Mesendoderm (in vitro differentiated cells): ENCODE measurements at regions not wholly inside any gene's neighbourhood (a gene's known extent, or its start where the extent isn't known, plus 50 kb on each side); places are given as distances from the start of the nearest gene placed in this dataset.
A peak's percentile ranks its signal among the peaks of the same experiment; 100 is the strongest.

Source experiments
- DNase-seq: peaks from one replicate; pipeline ENCODE4 v3.0.0; 2013
- H2AK5ac ChIP-seq: 2 replicates; pipeline ENCODE4 v1.6.1; 2013; ENCODE audit warnings: low read length, inconsistent platforms
- H2BK120ac ChIP-seq: 2 replicates; pipeline ENCODE4 v1.6.1; 2013; ENCODE audit warnings: low read depth, mild to moderate bottlenecking, low read length, moderate library complexity, mixed read lengths
- H2BK15ac ChIP-seq: replicated peaks from 2 replicates; pipeline ENCODE4 v1.6.1; 2013; ENCODE audit warnings: low read depth, mild to moderate bottlenecking, moderate library complexity
- H2BK5ac ChIP-seq: 2 replicates; pipeline ENCODE4 v1.6.1; 2013; ENCODE audit warnings: low read length, inconsistent platforms
- H3K18ac ChIP-seq: 2 replicates; pipeline ENCODE4 v1.6.1; 2013; ENCODE audit warnings: mild to moderate bottlenecking, low read length, mixed read lengths
- H3K23ac ChIP-seq: one replicate; pipeline ENCODE4 v1.6.1; 2013; ENCODE audit warnings: low read length
- H3K27ac ChIP-seq: 2 replicates; pipeline ENCODE4 v1.5.1; 2013; ENCODE audit warnings: low read depth, mild to moderate bottlenecking, inconsistent platforms, low read length, moderate library complexity
- H3K27me3 ChIP-seq: 2 replicates; pipeline ENCODE4 v1.6.1; 2013; ENCODE audit warnings: low read length, control low read depth, mild to moderate bottlenecking, inconsistent platforms; ENCODE audit not compliant: insufficient read depth, poor library complexity
- H3K36me3 ChIP-seq: 2 replicates; pipeline ENCODE4 v1.6.1; 2013; ENCODE audit warnings: low read length, inconsistent platforms; ENCODE audit not compliant: control insufficient read depth, insufficient read depth
- H3K4ac ChIP-seq: one replicate; pipeline ENCODE4 v1.6.1; 2013; ENCODE audit warnings: low read depth, mild to moderate bottlenecking, low read length, moderate library complexity
- H3K4me1 ChIP-seq: 2 replicates; pipeline ENCODE4 v1.6.1; 2013; ENCODE audit warnings: low read depth, low read length, inconsistent platforms; ENCODE audit not compliant: control insufficient read depth
- H3K4me2 ChIP-seq: 2 replicates; pipeline ENCODE4 v1.6.1; 2013; ENCODE audit warnings: low read length
- H3K4me3 ChIP-seq: 2 replicates; pipeline ENCODE4 v1.5.1; 2013; ENCODE audit warnings: mild to moderate bottlenecking, low read length
- H3K56ac ChIP-seq: one replicate; pipeline ENCODE4 v1.6.1; 2013; ENCODE audit warnings: low read length
- H3K79me1 ChIP-seq: 2 replicates; pipeline ENCODE4 v1.6.1; 2013; ENCODE audit warnings: low read length, inconsistent platforms
- H3K79me2 ChIP-seq: 2 replicates; pipeline ENCODE4 v1.6.1; 2013; ENCODE audit warnings: mild to moderate bottlenecking, low read length; ENCODE audit not compliant: control insufficient read depth, insufficient read depth
- H3K9ac ChIP-seq: 2 replicates; pipeline ENCODE4 v1.6.1; 2013; ENCODE audit warnings: low read length, inconsistent platforms
- H4K5ac ChIP-seq: one replicate; pipeline ENCODE4 v1.6.1; 2013; ENCODE audit warnings: low read length
- H4K8ac ChIP-seq: one replicate; pipeline ENCODE4 v1.6.1; 2013; ENCODE audit warnings: low read depth, mild to moderate bottlenecking, control low read depth, low read length, moderate library complexity
- WGBS: extraction: QIAGEN DNeasy Blood & Tissue Kit; methylation state at CpG from one replicate; pipeline ENCODE4 v1.1.7; 2013; ENCODE audit warnings: low lambda C conversion rate, missing lambda C conversion rate; ENCODE audit not compliant: insufficient coverage; ENCODE audit errors: extremely low coverage; 5-methylcytosine and 5-hydroxymethylcytosine counted together

GRCh38 chr10:111532139-111532538 lies 455.3 kb downstream of the ADRA2A start:
- Histone ChIP-seq H2AK5ac (no peak overlapping the region), H3K4me2 (no peak overlapping the region), H4K5ac (no peak overlapping the region), H3K23ac (no peak overlapping the region), H3K27me3 (no peaks in the 10 kb centered on the region), H3K9ac (no peak overlapping the region), H2BK120ac (no peak overlapping the region), H3K4me3 (no peak overlapping the region), H3K79me1 (no peaks in the 10 kb centered on the region), H3K36me3 (no peaks in the 10 kb centered on the region), H3K27ac (no peak overlapping the region), H3K4me1 (no peaks in the 10 kb centered on the region), H3K4ac (no peak overlapping the region), H2BK15ac (no peak overlapping the region), H3K18ac (no peak overlapping the region), H3K56ac (no peak overlapping the region), H3K79me2 (no peaks in the 10 kb centered on the region), H2BK5ac (no peak overlapping the region), H4K8ac (no peak overlapping the region)
- DNase-seq = peak; percentile 2
- no CpG with 5 or more reads among the region's 3 CpGs for WGBS

- Histone ChIP-seq H3K18ac (no peak overlapping the region), H3K4me3 (no peak overlapping the region), H3K56ac (no peak overlapping the region), H4K5ac (no peak overlapping the region), H3K9ac (no peak overlapping the region), H3K27ac (no peak overlapping the region), H2BK5ac (no peak overlapping the region), H3K4me2 (no peak overlapping the region), H2AK5ac (no peak overlapping the region), H3K79me2 (no peaks in the 10 kb centered on the region), H3K36me3 (no peaks in the 10 kb centered on the region), H3K4me1 (no peaks in the 10 kb centered on the region), H3K23ac (no peak overlapping the region), H2BK120ac (no peak overlapping the region), H3K79me1 (no peaks in the 10 kb centered on the region), H3K4ac (no peak overlapping the region), H3K27me3 (no peaks in the 10 kb centered on the region), H4K8ac (no peak overlapping the region), H2BK15ac (no peak overlapping the region)
- no peak for DNase-seq
- no CpG with 5 or more reads among the region's 2 CpGs for WGBS
Observed at GRCh38 chr10:111539246-111539645, 462.4 kb downstream of the ADRA2A start.

GRCh38 chr10:111543854-111544253 lies 467.0 kb downstream of the ADRA2A start:
- Histone ChIP-seq H3K27ac (no peak overlapping the region), H3K4me1 (no peaks in the 10 kb centered on the region), H3K23ac (no peak overlapping the region), H3K9ac (no peak overlapping the region), H3K36me3 (no peaks in the 10 kb centered on the region), H3K27me3 (no peaks in the 10 kb centered on the region), H3K79me1 (no peaks in the 10 kb centered on the region), H4K8ac (no peak overlapping the region), H2BK120ac (no peak overlapping the region), H2BK5ac (no peak overlapping the region), H2AK5ac (no peak overlapping the region), H3K79me2 (no peaks in the 10 kb centered on the region), H3K4me2 (no peak overlapping the region), H4K5ac (no peak overlapping the region), H2BK15ac (no peak overlapping the region), H3K4ac (no peak overlapping the region), H3K56ac (no peak overlapping the region), H3K4me3 (no peak overlapping the region), H3K18ac (no peak overlapping the region)
- no peak for DNase-seq
- WGBS = no CpG with 5 or more reads among the region's 2 CpGs

- Histone ChIP-seq H3K4me3 (no peak overlapping the region), H3K23ac (no peak overlapping the region), H3K79me2 (no peaks in the 10 kb centered on the region), H3K79me1 (no peaks in the 10 kb centered on the region), H3K4ac (no peak overlapping the region), H4K5ac (no peak overlapping the region), H2BK120ac (no peak overlapping the region), H2BK5ac (no peak overlapping the region), H3K4me1 (no peaks in the 10 kb centered on the region), H3K27ac (no peak overlapping the region), H2AK5ac (no peak overlapping the region), H3K27me3 (no peaks in the 10 kb centered on the region), H3K9ac (no peak overlapping the region), H2BK15ac (no peak overlapping the region), H3K56ac (no peak overlapping the region), H3K18ac (no peak overlapping the region), H3K36me3 (no peaks in the 10 kb centered on the region), H4K8ac (no peak overlapping the region), H3K4me2 (no peak overlapping the region)
- WGBS = no CpG with 5 or more reads among the region's 4 CpGs
- no peak for DNase-seq
Observed at GRCh38 chr10:111545861-111546605, 469.2 kb downstream of the ADRA2A start.

GRCh38 chr10:111548084-111548726 lies 471.4 kb downstream of the ADRA2A start:
- peak; percentile 3 for DNase-seq
- H3K4me3 ChIP-seq = no peak overlapping the region
- no peak overlapping the region for H3K18ac ChIP-seq
- no peaks in the 10 kb centered on the region for H3K79me2 ChIP-seq
- no peak overlapping the region for H4K8ac ChIP-seq
- no peak overlapping the region for H2BK5ac ChIP-seq
- no peaks in the 10 kb centered on the region for H3K36me3 ChIP-seq
- H3K56ac ChIP-seq = no peak overlapping the region
- H3K9ac ChIP-seq = no peak overlapping the region
- H3K27me3 ChIP-seq = no peaks in the 10 kb centered on the region
- H3K4ac ChIP-seq = no peak overlapping the region
- no peak overlapping the region for H2AK5ac ChIP-seq
- no peak overlapping the region for H3K23ac ChIP-seq
- no CpG with 5 or more reads among the region's 1 CpG for WGBS
- no peaks in the 10 kb centered on the region for H3K4me1 ChIP-seq
- no peak overlapping the region for H2BK15ac ChIP-seq
- H4K5ac ChIP-seq = no peak overlapping the region
- no peak overlapping the region for H3K27ac ChIP-seq
- no peak overlapping the region for H2BK120ac ChIP-seq
- H3K4me2 ChIP-seq = no peak overlapping the region
- no peaks in the 10 kb centered on the region for H3K79me1 ChIP-seq
